ENCODE measurements at regions not wholly inside any gene's neighbourhood (a gene's known extent, or its start where the extent isn't known, plus 50 kb on each side); places are given as distances from the start of the nearest gene placed in this dataset.

DNA sequence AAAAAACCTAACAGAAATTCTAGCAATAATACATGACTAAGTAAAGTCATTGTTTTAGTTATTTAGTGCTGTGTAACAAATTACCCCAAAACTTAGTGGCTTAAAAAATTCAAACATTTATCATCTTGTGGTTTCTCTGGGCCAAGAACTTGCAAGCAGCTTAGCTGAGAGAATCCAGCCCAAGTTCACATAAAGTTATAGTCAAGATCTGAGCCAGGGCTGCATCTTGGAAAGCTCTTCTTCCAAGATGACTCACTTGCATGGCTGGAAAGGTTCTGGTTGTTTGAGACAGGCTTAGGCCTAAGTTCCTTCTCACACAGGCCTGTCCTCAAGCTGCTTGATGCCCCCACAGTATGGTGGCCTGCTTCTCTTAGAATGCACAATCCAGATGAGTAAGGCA lies 217.8 kb upstream of the TSHZ2 start:
- Histone ChIP-seq H3K4me1 (ENCODE audit: control insufficient read depth in 2 of 2, insufficient read depth in 2 of 2, low read length in 2 of 2) (no peaks in the 10 kb centered on the region), H3K9me3 (ENCODE audit: control extremely low read depth in 1 of 3, control insufficient read depth in 2 of 3, insufficient read depth in 1 of 3, low read length in 2 of 3) (no peaks in the 10 kb centered on the region), H3K27ac (ENCODE audit: low read length in 2 of 2) (no peak overlapping the region), H3K9ac (ENCODE audit: low read length) (no peak overlapping the region), H3K27me3 (replicated peaks in 1 of 4; ENCODE audit: control extremely low read depth in 1 of 4, control insufficient read depth in 3 of 4, insufficient read depth in 4 of 4, low read length in 3 of 4) (no peaks in the 10 kb centered on the region), H3K79me2 (ENCODE audit: control insufficient read depth, insufficient read depth, low read length) (no peaks in the 10 kb centered on the region), H4K20me1 (ENCODE audit: control insufficient read depth, insufficient read depth, low read length, poor library complexity, severe bottlenecking) (no peaks in the 10 kb centered on the region), H2AFZ (ENCODE audit: insufficient read depth, low read depth, low read length, poor library complexity, severe bottlenecking) (no peak overlapping the region), H3K4me3 (ENCODE audit: control extremely low read depth in 1 of 5, extremely low read depth in 1 of 5, insufficient read depth in 1 of 5, low read depth in 2 of 5, low read length in 4 of 5) (no peak overlapping the region), H3K36me3 (replicated peaks in 1 of 2; ENCODE audit: control extremely low read depth in 1 of 2, control insufficient read depth in 1 of 2, extremely low read depth in 1 of 2, insufficient read depth in 2 of 2, low read length in 1 of 2) (no peaks in the 10 kb centered on the region), H3K4me2 (replicated peaks; ENCODE audit: low read depth, low read length, poor library complexity, severe bottlenecking) (no peak overlapping the region)
- Mint-ChIP-seq H3K27ac (no peak overlapping the region), H3K9me3 (ENCODE audit: insufficient read depth) (no peaks in the 10 kb centered on the region), H3K27me3 (peaks cover 3% of the 10 kb centered on the region), H3K4me3 (no peak overlapping the region), H3K4me1 (no peaks in the 10 kb centered on the region)
- no peak for ATAC-seq (ENCODE audit: low read depth)
- ChIA-PET POLR2A (no interaction called here), CTCF (no interaction called here)
- intact Hi-C loops (cut with micrococcal nuclease), result no loop called here
- no peak for TF ChIP-seq CTCF (IDR thresholded peaks at IDR 0.05)
- no peak for TF ChIP-seq EZH2 (IDR thresholded peaks at IDR 0.05; ENCODE audit: borderline replicate concordance, insufficient read depth, low read depth, low read length, poor library complexity, severe bottlenecking)
- DNase-seq, result no peak

GRCh38 chr20:52752023-52752422 lies 220.1 kb upstream of the TSHZ2 start:
- Histone ChIP-seq H3K4me2 (replicated peaks; ENCODE audit: low read depth, low read length, poor library complexity, severe bottlenecking) (no peak overlapping the region), H2AFZ (ENCODE audit: insufficient read depth, low read depth, low read length, poor library complexity, severe bottlenecking) (no peak overlapping the region), H3K4me1 (ENCODE audit: control insufficient read depth in 2 of 2, insufficient read depth in 2 of 2, low read length in 2 of 2) (no peaks in the 10 kb centered on the region), H4K20me1 (ENCODE audit: control insufficient read depth, insufficient read depth, low read length, poor library complexity, severe bottlenecking) (no peaks in the 10 kb centered on the region), H3K79me2 (ENCODE audit: control insufficient read depth, insufficient read depth, low read length) (no peaks in the 10 kb centered on the region), H3K27ac (ENCODE audit: low read length in 2 of 2) (no peak overlapping the region), H3K27me3 (replicated peaks in 1 of 4; ENCODE audit: control extremely low read depth in 1 of 4, control insufficient read depth in 3 of 4, insufficient read depth in 4 of 4, low read length in 3 of 4) (no peaks in the 10 kb centered on the region), H3K36me3 (replicated peaks in 1 of 2; ENCODE audit: control extremely low read depth in 1 of 2, control insufficient read depth in 1 of 2, extremely low read depth in 1 of 2, insufficient read depth in 2 of 2, low read length in 1 of 2) (no peaks in the 10 kb centered on the region), H3K9ac (ENCODE audit: low read length) (no peak overlapping the region), H3K9me3 (ENCODE audit: control extremely low read depth in 1 of 3, control insufficient read depth in 2 of 3, insufficient read depth in 1 of 3, low read length in 2 of 3) (no peaks in the 10 kb centered on the region), H3K4me3 (ENCODE audit: control extremely low read depth in 1 of 5, extremely low read depth in 1 of 5, insufficient read depth in 1 of 5, low read depth in 2 of 5, low read length in 4 of 5) (no peak overlapping the region)
- TF ChIP-seq EZH2 (IDR thresholded peaks at IDR 0.05; ENCODE audit: borderline replicate concordance, insufficient read depth, low read depth, low read length, poor library complexity, severe bottlenecking) (no peak), CTCF (IDR thresholded peaks at IDR 0.05) (no peak)
- DNase-seq, result no peak
- Mint-ChIP-seq H3K9me3 (ENCODE audit: insufficient read depth) (no peaks in the 10 kb centered on the region), H3K4me3 (no peak overlapping the region), H3K27ac (no peak overlapping the region), H3K27me3 (peaks cover 3% of the 10 kb centered on the region), H3K4me1 (no peaks in the 10 kb centered on the region)
- CTCF ChIA-PET, result no interaction called here
- ATAC-seq (ENCODE audit: low read depth), result no peak
- 87% methylated on average over 4 of the region's 5 CpGs for WGBS (ENCODE audit: insufficient coverage)
- intact Hi-C loops (cut with micrococcal nuclease), result no loop called here
- POLR2A ChIA-PET, result no interaction called here
